Ishikawa (cell line): ENCODE measurements at regions not wholly inside any gene's neighbourhood (a gene's known extent, or its start where the extent isn't known, plus 50 kb on each side); places are given as distances from the start of the nearest gene placed in this dataset.

ENCODE experiments used
- CEBPB ChIP-seq: IDR thresholded peaks from 2 replicates; pipeline ENCODE4 v1.6.1; 2012
- CREB1 ChIP-seq: IDR thresholded peaks from 2 replicates; pipeline ENCODE4 v1.6.1; 2012; ENCODE audit warnings: low read depth
- EGR1 ChIP-seq: IDR thresholded peaks from 2 replicates; pipeline ENCODE4 v1.6.1; 2012
- EP300 ChIP-seq: IDR thresholded peaks from 2 replicates; pipeline ENCODE4 v1.6.1; 2012; ENCODE audit warnings: borderline replicate concordance
- FOXM1 ChIP-seq: IDR thresholded peaks from 2 replicates; pipeline ENCODE4 v1.6.1; 2012; ENCODE audit warnings: low read depth, borderline replicate concordance
- MAX ChIP-seq: IDR thresholded peaks from 2 replicates; pipeline ENCODE4 v1.6.1; 2012
- NFIC ChIP-seq: IDR thresholded peaks from 2 replicates; pipeline ENCODE4 v1.6.1; 2012
- RAD21 ChIP-seq: IDR thresholded peaks from 2 replicates; pipeline ENCODE4 v1.6.1; 2012; ENCODE audit warnings: low read depth
- TAF1 ChIP-seq: IDR thresholded peaks from 2 replicates; pipeline ENCODE4 v1.6.1; 2012; ENCODE audit warnings: low read depth, mild to moderate bottlenecking
- TCF12 ChIP-seq: IDR thresholded peaks from 2 replicates; pipeline ENCODE4 v1.6.1; 2012; ENCODE audit warnings: low read depth
- TEAD4 ChIP-seq: IDR thresholded peaks from 2 replicates; pipeline ENCODE4 v1.6.1; 2012
- USF1 ChIP-seq: IDR thresholded peaks from 2 replicates; pipeline ENCODE4 v1.6.1; 2012
- YY1 ChIP-seq: IDR thresholded peaks from 2 replicates; pipeline ENCODE4 v1.6.1; 2012; ENCODE audit warnings: low read depth
- ZBTB7A ChIP-seq: IDR thresholded peaks from 2 replicates; pipeline ENCODE4 v1.6.1; 2012; ENCODE audit warnings: low read depth
- TF ChIP-seq, protein P1 (sequence below): IDR thresholded peaks from 2 replicates; pipeline ENCODE4 v1.6.1; 2012; ENCODE audit warnings: low read depth, mild to moderate bottlenecking

GRCh38 chr4:180330521-180330920, 1912.7 kb upstream of the TENM3 start:
- no peak for TF ChIP-seq CEBPB
- no peak for TF ChIP-seq CREB1
- TF ChIP-seq EGR1, result no peak
- no peak for TF ChIP-seq ZBTB7A

- TF ChIP-seq ZBTB7A (no peak), EGR1 (no peak), FOXM1 (no peak), TCF12 (no peak), EP300 (no peak), MAX (no peak), CREB1 (no peak), TEAD4 (no peak), NFIC (no peak), USF1 (no peak), TAF1 (no peak)
- TF ChIP-seq, protein P1, sequence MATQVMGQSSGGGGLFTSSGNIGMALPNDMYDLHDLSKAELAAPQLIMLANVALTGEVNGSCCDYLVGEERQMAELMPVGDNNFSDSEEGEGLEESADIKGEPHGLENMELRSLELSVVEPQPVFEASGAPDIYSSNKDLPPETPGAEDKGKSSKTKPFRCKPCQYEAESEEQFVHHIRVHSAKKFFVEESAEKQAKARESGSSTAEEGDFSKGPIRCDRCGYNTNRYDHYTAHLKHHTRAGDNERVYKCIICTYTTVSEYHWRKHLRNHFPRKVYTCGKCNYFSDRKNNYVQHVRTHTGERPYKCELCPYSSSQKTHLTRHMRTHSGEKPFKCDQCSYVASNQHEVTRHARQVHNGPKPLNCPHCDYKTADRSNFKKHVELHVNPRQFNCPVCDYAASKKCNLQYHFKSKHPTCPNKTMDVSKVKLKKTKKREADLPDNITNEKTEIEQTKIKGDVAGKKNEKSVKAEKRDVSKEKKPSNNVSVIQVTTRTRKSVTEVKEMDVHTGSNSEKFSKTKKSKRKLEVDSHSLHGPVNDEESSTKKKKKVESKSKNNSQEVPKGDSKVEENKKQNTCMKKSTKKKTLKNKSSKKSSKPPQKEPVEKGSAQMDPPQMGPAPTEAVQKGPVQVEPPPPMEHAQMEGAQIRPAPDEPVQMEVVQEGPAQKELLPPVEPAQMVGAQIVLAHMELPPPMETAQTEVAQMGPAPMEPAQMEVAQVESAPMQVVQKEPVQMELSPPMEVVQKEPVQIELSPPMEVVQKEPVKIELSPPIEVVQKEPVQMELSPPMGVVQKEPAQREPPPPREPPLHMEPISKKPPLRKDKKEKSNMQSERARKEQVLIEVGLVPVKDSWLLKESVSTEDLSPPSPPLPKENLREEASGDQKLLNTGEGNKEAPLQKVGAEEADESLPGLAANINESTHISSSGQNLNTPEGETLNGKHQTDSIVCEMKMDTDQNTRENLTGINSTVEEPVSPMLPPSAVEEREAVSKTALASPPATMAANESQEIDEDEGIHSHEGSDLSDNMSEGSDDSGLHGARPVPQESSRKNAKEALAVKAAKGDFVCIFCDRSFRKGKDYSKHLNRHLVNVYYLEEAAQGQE, result no peak
These were observed 1910.0 kb upstream of the TENM3 start for GRCh38 chr4:180333162-180333561.

DNA sequence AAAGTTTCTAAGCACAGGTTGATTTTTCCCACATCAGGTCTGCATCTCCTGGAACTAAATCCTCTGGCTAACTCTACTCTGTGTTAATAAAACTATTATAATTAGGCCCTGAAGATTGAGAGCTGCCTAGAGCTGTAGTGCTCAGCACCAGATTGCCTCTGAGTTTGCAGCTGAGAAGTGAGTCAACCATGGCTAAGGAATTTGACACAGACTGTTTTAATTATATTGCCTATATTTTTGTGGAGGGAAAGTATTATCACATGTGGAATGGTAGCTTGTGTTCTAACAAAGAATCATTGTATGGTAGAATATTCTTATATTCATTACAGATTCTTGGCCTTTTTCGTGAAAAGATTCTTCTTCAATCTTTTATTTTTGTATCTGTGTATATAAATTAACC, 1907.6 kb upstream of the TENM3 start:
- TF ChIP-seq CEBPB (no peak), TAF1 (no peak), FOXM1 (no peak), NFIC (no peak), TEAD4 (no peak), TCF12 (no peak), ZBTB7A (no peak), RAD21 (no peak)
- TF ChIP-seq, protein P1, result no peak

DNA sequence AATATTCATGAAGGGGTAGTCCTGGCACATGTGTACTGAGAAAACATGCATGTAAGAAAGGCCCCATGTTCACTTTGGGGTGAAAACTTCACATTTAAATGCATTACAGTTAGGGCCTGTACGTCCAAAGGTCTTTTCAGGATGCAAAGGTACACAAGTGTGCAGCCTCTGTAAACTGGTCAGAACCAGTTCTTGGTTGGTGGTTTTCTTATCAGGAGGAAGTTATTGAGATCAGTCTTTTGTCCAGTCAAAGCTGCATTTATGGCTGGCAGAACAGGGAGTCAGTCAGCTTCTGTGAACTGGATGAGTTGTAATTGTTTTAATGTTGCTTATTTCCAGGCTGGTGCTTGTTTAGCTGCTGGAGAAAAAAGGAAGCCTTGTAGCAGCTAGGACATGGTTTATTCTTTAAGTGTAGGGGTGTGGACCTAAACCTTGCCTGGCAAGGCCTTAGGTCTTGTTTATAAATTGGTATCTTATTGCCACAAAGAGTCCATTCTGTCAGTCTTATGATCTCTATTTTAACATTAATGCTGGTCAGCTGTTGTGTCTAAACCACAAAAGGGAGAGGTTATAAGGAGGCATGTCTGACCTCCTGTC, 1906.6 kb upstream of the TENM3 start:
- TF ChIP-seq ZBTB7A, result no peak
- TF ChIP-seq YY1, result no peak
- no peak for TF ChIP-seq TCF12
- TF ChIP-seq EP300, result no peak
- TF ChIP-seq, protein P1, result no peak
- TF ChIP-seq EGR1, result no peak
- no peak for TF ChIP-seq USF1
- no peak for TF ChIP-seq CEBPB
- TF ChIP-seq FOXM1, result no peak
- TF ChIP-seq RAD21, result no peak
- TF ChIP-seq TAF1, result no peak
- no peak for TF ChIP-seq NFIC

- TF ChIP-seq NFIC, result no peak
- TF ChIP-seq TAF1, result no peak
- no peak for TF ChIP-seq TEAD4
- TF ChIP-seq ZBTB7A, result no peak
- no peak for TF ChIP-seq EGR1
- TF ChIP-seq FOXM1, result no peak
These were observed 1901.3 kb upstream of the TENM3 start for GRCh38 chr4:180341926-180342325.

DNA sequence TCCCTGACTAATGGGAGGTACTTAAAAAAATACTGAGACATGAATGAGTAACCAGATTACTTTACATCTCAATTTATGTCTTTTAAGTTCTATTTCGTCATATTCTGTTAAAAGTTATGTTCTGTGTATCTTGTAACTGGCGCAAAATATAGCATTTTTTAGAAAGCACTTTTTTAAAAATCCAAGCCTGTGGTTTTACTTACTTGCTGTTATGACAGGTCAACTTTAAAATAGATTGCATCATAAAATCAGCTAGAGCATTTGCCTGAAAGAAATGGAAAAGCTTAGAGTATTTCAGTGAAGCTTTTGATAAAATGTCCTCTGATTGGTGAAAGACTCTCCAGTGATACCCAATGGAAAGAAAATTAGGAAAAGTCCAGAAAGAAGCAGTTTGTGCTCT, 1892.3 kb upstream of the TENM3 start:
- TF ChIP-seq EP300, result no peak
- TF ChIP-seq, protein P1, result no peak
- no peak for TF ChIP-seq CREB1
- TF ChIP-seq TAF1, result no peak
- no peak for TF ChIP-seq EGR1
- TF ChIP-seq TEAD4, result no peak
- TF ChIP-seq FOXM1, result no peak
- TF ChIP-seq ZBTB7A, result no peak
- no peak for TF ChIP-seq YY1
- TF ChIP-seq RAD21, result no peak
- TF ChIP-seq USF1, result no peak
- no peak for TF ChIP-seq CEBPB
- no peak for TF ChIP-seq MAX
- no peak for TF ChIP-seq NFIC
- TF ChIP-seq TCF12, result no peak
